ENCODE measurements at regions not wholly inside any gene's neighbourhood (a gene's known extent, or its start where the extent isn't known, plus 50 kb on each side); places are given as distances from the start of the nearest gene placed in this dataset.

DNA sequence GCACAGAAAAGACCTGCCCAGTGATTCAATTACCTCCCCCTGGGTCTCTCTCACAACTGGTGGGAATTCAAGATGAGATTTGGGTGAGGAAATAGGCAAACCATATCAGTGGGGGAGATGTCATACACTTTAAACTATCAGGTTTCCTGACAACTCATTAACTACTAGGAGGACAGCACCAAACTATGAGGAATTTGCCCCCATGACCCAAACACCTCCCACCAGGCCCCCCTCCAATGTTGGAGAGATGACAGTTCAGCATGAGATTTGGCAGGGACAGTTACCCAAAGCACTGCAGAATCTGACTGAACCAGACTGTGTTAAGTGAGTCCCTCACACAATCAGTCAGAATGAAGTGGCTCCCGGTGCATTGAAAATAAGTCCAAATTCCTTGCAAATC is 148.0 kb downstream of the TTLL2 start:
- Histone ChIP-seq H3K4me1 (ENCODE audit: insufficient read depth, low read length) (no peaks in the 10 kb centered on the region), H4K20me1 (ENCODE audit: insufficient read depth, low read length) (no peaks in the 10 kb centered on the region), H2AFZ (ENCODE audit: low read length) (no peak overlapping the region), H3K27ac (ENCODE audit: low read depth, low read length) (no peak overlapping the region), H3K4me3 (ENCODE audit: insufficient read depth, low read length) (no peak overlapping the region), H3K4me2 (ENCODE audit: insufficient read depth, low read length) (no peak overlapping the region), H3K9me3 (ENCODE audit: low read depth, low read length) (peaks cover 3% of the 10 kb centered on the region), H3K36me3 (ENCODE audit: insufficient read depth, low read length) (no peaks in the 10 kb centered on the region), H3K79me2 (ENCODE audit: insufficient read depth, low read length) (no peaks in the 10 kb centered on the region), H3K27me3 (ENCODE audit: insufficient read depth, low read length) (no peaks in the 10 kb centered on the region)
- DNase-seq (ENCODE audit: insufficient read length, low spot score, missing footprints) = no peak
- TF ChIP-seq, protein P1, sequence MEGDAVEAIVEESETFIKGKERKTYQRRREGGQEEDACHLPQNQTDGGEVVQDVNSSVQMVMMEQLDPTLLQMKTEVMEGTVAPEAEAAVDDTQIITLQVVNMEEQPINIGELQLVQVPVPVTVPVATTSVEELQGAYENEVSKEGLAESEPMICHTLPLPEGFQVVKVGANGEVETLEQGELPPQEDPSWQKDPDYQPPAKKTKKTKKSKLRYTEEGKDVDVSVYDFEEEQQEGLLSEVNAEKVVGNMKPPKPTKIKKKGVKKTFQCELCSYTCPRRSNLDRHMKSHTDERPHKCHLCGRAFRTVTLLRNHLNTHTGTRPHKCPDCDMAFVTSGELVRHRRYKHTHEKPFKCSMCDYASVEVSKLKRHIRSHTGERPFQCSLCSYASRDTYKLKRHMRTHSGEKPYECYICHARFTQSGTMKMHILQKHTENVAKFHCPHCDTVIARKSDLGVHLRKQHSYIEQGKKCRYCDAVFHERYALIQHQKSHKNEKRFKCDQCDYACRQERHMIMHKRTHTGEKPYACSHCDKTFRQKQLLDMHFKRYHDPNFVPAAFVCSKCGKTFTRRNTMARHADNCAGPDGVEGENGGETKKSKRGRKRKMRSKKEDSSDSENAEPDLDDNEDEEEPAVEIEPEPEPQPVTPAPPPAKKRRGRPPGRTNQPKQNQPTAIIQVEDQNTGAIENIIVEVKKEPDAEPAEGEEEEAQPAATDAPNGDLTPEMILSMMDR (IDR thresholded peaks at IDR 0.05; ENCODE audit: extremely low read depth, low read depth, low read length) = no peak

DNA sequence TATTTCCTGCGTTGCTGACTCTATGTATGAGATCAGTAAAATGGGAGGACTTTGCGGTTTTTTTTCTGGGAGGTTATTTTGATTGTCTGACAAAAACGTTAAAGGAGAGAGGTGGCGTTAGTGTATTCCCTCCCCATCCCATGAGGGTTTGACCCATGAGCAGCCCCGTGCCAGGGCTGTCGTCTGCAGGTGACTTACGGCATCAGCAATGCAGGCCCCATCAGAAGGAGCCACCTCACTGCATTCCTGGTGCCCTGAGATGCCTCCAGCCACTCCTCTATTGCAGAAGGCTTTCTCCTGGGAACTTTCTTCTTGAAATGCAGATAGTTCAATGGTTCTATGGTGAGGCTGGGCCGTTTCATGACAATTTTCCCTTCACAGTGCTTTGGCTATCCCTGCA is 149.3 kb downstream of the TTLL2 start:
- Histone ChIP-seq H2AFZ (ENCODE audit: low read length) (no peak overlapping the region), H3K4me2 (ENCODE audit: insufficient read depth, low read length) (no peak overlapping the region), H3K36me3 (ENCODE audit: insufficient read depth, low read length) (no peaks in the 10 kb centered on the region), H4K20me1 (ENCODE audit: insufficient read depth, low read length) (no peaks in the 10 kb centered on the region), H3K79me2 (ENCODE audit: insufficient read depth, low read length) (no peaks in the 10 kb centered on the region), H3K4me1 (ENCODE audit: insufficient read depth, low read length) (no peaks in the 10 kb centered on the region), H3K27me3 (ENCODE audit: insufficient read depth, low read length) (no peaks in the 10 kb centered on the region), H3K9me3 (ENCODE audit: low read depth, low read length) (no peaks in the 10 kb centered on the region), H3K4me3 (ENCODE audit: insufficient read depth, low read length) (no peak overlapping the region), H3K27ac (ENCODE audit: low read depth, low read length) (no peak overlapping the region)
- DNase-seq (ENCODE audit: insufficient read length, low spot score, missing footprints) = no peak
- TF ChIP-seq, protein P1 (IDR thresholded peaks at IDR 0.05; ENCODE audit: extremely low read depth, low read depth, low read length) = no peak

DNA sequence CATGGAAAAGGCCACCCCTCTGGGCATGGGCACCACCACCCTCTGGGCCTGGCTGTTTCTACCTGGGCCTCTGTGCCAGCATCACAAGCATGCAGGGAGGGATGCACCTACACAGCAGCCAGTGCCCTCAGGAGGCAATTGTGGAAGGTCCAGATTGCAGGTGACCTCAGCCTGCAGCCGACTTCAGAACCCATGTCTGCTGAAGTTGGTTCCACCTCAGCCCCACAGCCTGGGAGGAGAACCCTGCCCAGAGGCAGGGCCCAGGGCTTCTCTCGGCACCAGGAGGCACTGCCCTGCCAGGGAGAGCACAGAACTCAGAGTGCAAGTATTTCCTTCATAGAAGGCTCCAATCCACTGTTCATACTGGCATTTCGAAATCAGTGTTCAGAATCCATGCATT is 149.8 kb downstream of the TTLL2 start:
- Histone ChIP-seq H3K4me1 (ENCODE audit: insufficient read depth, low read length) (no peaks in the 10 kb centered on the region), H3K27me3 (ENCODE audit: insufficient read depth, low read length) (no peaks in the 10 kb centered on the region), H2AFZ (ENCODE audit: low read length) (no peak overlapping the region), H3K27ac (ENCODE audit: low read depth, low read length) (no peak overlapping the region), H3K36me3 (ENCODE audit: insufficient read depth, low read length) (no peaks in the 10 kb centered on the region), H3K4me2 (ENCODE audit: insufficient read depth, low read length) (no peak overlapping the region), H3K79me2 (ENCODE audit: insufficient read depth, low read length) (no peaks in the 10 kb centered on the region), H4K20me1 (ENCODE audit: insufficient read depth, low read length) (no peaks in the 10 kb centered on the region), H3K9me3 (ENCODE audit: low read depth, low read length) (no peaks in the 10 kb centered on the region), H3K4me3 (ENCODE audit: insufficient read depth, low read length) (no peak overlapping the region)
- TF ChIP-seq, protein P1 (IDR thresholded peaks at IDR 0.05; ENCODE audit: extremely low read depth, low read depth, low read length) = no peak
- DNase-seq (ENCODE audit: insufficient read length, low spot score, missing footprints) = no peak

DNA sequence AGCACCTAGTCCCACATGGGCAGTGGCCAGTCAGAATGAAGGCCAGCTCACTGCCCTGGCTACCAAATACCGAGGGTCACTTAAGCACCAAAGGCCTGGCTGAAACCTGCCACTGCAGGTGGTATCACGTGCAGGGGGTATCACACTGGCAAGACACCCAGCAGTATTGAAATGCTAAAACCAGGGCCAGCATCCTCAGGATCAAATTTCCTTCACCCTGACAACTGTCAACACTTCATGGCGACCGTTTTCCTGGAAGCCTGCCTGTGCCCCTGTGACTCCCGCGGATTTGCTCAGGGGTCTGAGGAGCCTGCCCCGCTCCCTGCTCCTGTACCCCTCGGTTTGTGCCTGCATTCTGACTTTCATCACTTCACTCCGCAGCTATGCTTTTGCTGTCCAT is 151.1 kb downstream of the TTLL2 start:
- no peak for DNase-seq (ENCODE audit: insufficient read length, low spot score, missing footprints)
- no peak overlapping the region for H3K27ac ChIP-seq (ENCODE audit: low read depth, low read length)
- H4K20me1 ChIP-seq (ENCODE audit: insufficient read depth, low read length) = no peaks in the 10 kb centered on the region
- H2AFZ ChIP-seq (ENCODE audit: low read length) = no peak overlapping the region
- H3K79me2 ChIP-seq (ENCODE audit: insufficient read depth, low read length) = no peaks in the 10 kb centered on the region
- H3K4me1 ChIP-seq (ENCODE audit: insufficient read depth, low read length) = no peaks in the 10 kb centered on the region
- H3K4me3 ChIP-seq (ENCODE audit: insufficient read depth, low read length) = no peak overlapping the region
- TF ChIP-seq, protein P1 (IDR thresholded peaks at IDR 0.05; ENCODE audit: extremely low read depth, low read depth, low read length) = no peak
- H3K9me3 ChIP-seq (ENCODE audit: low read depth, low read length) = no peaks in the 10 kb centered on the region
- H3K4me2 ChIP-seq (ENCODE audit: insufficient read depth, low read length) = no peak overlapping the region
- H3K36me3 ChIP-seq (ENCODE audit: insufficient read depth, low read length) = no peaks in the 10 kb centered on the region
- no peaks in the 10 kb centered on the region for H3K27me3 ChIP-seq (ENCODE audit: insufficient read depth, low read length)

Data from osteoblast (primary cell).